PFSK-1 (cell line): ENCODE measurements at regions not wholly inside any gene's neighbourhood (a gene's known extent, or its start where the extent isn't known, plus 50 kb on each side); places are given as distances from the start of the nearest gene placed in this dataset.

Experiments used
- SIN3A ChIP-seq: IDR thresholded peaks from 2 replicates; pipeline ENCODE4 v1.6.1; 2012; ENCODE audit warnings: mild to moderate bottlenecking, low read length, moderate library complexity, borderline replicate concordance; ENCODE audit not compliant: insufficient read depth
- TAF1 ChIP-seq: IDR thresholded peaks from 2 replicates; pipeline ENCODE4 v1.6.1; 2012; ENCODE audit warnings: low read length, control low read depth, borderline replicate concordance; ENCODE audit not compliant: insufficient read depth

GRCh38 chr14:54339771-54340170 lies 57.0 kb upstream of the CDKN3 start:
- no peak for TF ChIP-seq TAF1
- no peak for TF ChIP-seq SIN3A
